ENCODE measurements at regions not wholly inside any gene's neighbourhood (a gene's known extent, or its start where the extent isn't known, plus 50 kb on each side); places are given as distances from the start of the nearest gene placed in this dataset.

DNA sequence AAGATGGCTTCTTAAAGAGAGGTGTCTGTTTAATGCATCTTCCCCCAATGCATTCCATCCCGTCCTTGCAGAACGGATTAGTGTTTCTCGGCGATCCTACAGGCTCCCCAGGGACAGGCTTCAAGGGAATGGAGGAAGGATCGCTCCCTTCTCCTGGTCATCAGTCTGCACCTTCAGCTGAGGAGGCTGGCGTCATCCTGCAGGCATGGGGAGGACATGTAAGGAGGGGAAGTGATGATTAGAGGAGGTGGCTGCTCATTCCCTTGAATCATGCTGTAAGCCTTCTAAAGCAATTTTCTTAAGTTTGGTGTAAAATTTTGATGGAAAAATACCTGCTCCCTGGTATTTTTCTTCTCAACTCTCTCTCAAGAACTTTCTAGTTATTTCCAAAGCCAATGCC lies 603.6 kb downstream of the NPHP4 start:
- TF ChIP-seq, protein P1, sequence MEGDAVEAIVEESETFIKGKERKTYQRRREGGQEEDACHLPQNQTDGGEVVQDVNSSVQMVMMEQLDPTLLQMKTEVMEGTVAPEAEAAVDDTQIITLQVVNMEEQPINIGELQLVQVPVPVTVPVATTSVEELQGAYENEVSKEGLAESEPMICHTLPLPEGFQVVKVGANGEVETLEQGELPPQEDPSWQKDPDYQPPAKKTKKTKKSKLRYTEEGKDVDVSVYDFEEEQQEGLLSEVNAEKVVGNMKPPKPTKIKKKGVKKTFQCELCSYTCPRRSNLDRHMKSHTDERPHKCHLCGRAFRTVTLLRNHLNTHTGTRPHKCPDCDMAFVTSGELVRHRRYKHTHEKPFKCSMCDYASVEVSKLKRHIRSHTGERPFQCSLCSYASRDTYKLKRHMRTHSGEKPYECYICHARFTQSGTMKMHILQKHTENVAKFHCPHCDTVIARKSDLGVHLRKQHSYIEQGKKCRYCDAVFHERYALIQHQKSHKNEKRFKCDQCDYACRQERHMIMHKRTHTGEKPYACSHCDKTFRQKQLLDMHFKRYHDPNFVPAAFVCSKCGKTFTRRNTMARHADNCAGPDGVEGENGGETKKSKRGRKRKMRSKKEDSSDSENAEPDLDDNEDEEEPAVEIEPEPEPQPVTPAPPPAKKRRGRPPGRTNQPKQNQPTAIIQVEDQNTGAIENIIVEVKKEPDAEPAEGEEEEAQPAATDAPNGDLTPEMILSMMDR (IDR thresholded peaks at IDR 0.05), result no peak
- TF ChIP-seq POLR2A (IDR thresholded peaks at IDR 0.05), result no peak

All from breast epithelium (tissue), 3 donors.